Testis (tissue), 2 donors: ENCODE measurements at regions not wholly inside any gene's neighbourhood (a gene's known extent, or its start where the extent isn't known, plus 50 kb on each side); places are given as distances from the start of the nearest gene placed in this dataset.

Experiments
- DNase-seq: peaks from one replicate; pipeline ENCODE4 v3.0.0-alpha.2; 2019
- H3K27ac ChIP-seq, 2 donors: fragments of 200-600 bp; sonication (generic); one replicate each; pipeline ENCODE4 v1.5.1; 2019
- H3K27me3 ChIP-seq: fragments of 200-600 bp; sonication (generic); one replicate; pipeline ENCODE4 v1.5.1; 2019
- H3K36me3 ChIP-seq: fragments of 200-600 bp; sonication (generic); one replicate; pipeline ENCODE4 v1.5.1; 2017; ENCODE audit warnings: low read depth; ENCODE audit errors: missing control alignments
- H3K4me1 ChIP-seq: fragments of 200-600 bp; sonication (generic); one replicate; pipeline ENCODE4 v1.5.1; 2019
- H3K4me3 ChIP-seq, 2 donors: fragments of 200-600 bp; sonication (generic); one replicate each; pipeline ENCODE4 v1.5.1; 2017 to 2019
- H3K9me3 ChIP-seq: fragments of 200-600 bp; sonication (generic); one replicate; pipeline ENCODE4 v1.5.1; 2017
- CTCF ChIP-seq, 3 experiments: fragments of 450-650 bp in 2 of 3; fragments of 200-600 bp in 1 of 3; sonication (generic) in 1 of 3; IDR thresholded peaks; one replicate each; pipeline ENCODE4 v1.5.1; 2016 to 2019; ENCODE audit warnings: antibody characterized with exemption in 3 of 3, mild to moderate bottlenecking in 2 of 3, moderate library complexity in 1 of 3
- POLR2A ChIP-seq: fragments of 450-650 bp; IDR thresholded peaks from one replicate; pipeline ENCODE4 v1.6.1; 2017; ENCODE audit warnings: antibody characterized with exemption, mild to moderate bottlenecking, moderate library complexity
- WGBS, 2 donors: methylation state at CpG; one replicate each; pipeline ENCODE4 v1.1.5; 2018; 5-methylcytosine and 5-hydroxymethylcytosine counted together
- intact Hi-C: fragments of 100-400 bp; cut with DNase I; formaldehyde crosslinking; loops from one replicate; pipeline ENCODE4 v1.15.1; 2023; ENCODE audit warnings: low total_unique reads

DNA sequence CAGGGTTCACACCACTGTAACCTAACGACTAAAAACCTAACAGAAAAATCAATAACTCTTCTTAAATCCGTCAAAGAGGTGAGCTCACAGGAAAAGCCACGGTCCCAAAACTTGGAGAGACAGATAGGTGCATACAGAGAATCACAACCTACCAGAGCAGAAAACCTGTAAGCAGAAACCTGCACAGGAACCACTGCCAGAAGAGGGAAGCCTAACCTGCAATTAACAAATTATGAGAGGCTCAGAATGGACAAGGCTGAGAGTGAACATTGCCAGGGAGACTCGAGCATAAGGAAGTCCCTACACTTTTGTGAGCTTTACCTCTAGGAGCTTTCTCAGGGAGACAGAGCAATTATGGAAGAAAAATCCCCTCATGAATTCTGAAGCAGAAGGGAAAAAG, 156.2 kb upstream of the NETO1 start:
- Histone ChIP-seq H3K4me1 (no peaks in the 10 kb centered on the region), H3K4me3 (no peak overlapping the region), H3K36me3 (no peaks in the 10 kb centered on the region), H3K27me3 (no peaks in the 10 kb centered on the region), H3K9me3 (no peaks in the 10 kb centered on the region), H3K27ac (no peak overlapping the region)
- intact Hi-C loops: no loop called here
- no peak for TF ChIP-seq POLR2A
- TF ChIP-seq CTCF (IDR thresholded peaks at IDR 0.05): no peak
- no peak for DNase-seq
- 70 to 74% methylated on average over 4 of the region's 4 CpGs for WGBS, 2 donors

- TF ChIP-seq CTCF (IDR thresholded peaks at IDR 0.05): no peak
- no peak for TF ChIP-seq POLR2A
- no peaks in the 10 kb centered on the region for H3K36me3 ChIP-seq
- WGBS, 2 donors: 58 to 64% methylated on average over 4 of the region's 4 CpGs
Observed at GRCh38 chr18:73009691-73010090, 141.9 kb upstream of the NETO1 start.

DNA sequence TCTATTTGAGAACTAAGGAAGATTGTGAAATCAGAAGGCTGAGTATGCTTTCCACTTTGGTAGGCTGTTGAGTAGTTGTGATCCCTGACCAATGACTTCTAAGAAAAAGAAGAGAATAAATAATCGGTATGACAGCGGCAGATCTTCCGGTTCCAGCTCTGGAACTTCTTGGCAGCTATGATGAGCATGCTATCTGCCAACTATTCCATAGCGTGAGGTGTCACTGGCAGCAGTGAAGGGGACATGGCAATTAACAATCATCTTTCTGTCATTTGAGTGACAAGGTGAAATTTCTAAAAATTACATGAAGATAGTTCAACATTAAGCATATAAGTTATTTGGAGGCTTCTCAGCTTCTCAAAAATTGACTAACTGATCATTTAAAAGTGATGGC, 140.1 kb upstream of the NETO1 start:
- H3K36me3 ChIP-seq: no peaks in the 10 kb centered on the region
- no peaks in the 10 kb centered on the region for H3K4me1 ChIP-seq
- no peak overlapping the region for H3K27ac ChIP-seq
- no peak overlapping the region for H3K4me3 ChIP-seq
- H3K9me3 ChIP-seq: no peaks in the 10 kb centered on the region
- 93 to 95% methylated on average over 4 of the region's 4 CpGs for WGBS, 2 donors
- H3K27me3 ChIP-seq: no peaks in the 10 kb centered on the region
- no peak for DNase-seq
- intact Hi-C loops: no loop called here
- TF ChIP-seq CTCF (IDR thresholded peaks at IDR 0.05) (no peak), POLR2A (no peak)

More at GRCh38 chr18:73009691-73010090, 141.9 kb upstream of the NETO1 start:
- H3K27ac ChIP-seq: no peak overlapping the region
- no peaks in the 10 kb centered on the region for H3K4me1 ChIP-seq
- H3K9me3 ChIP-seq: no peaks in the 10 kb centered on the region
- no peak overlapping the region for H3K4me3 ChIP-seq
- intact Hi-C loops: no loop called here
- H3K27me3 ChIP-seq: no peaks in the 10 kb centered on the region
- no peak for DNase-seq

DNA sequence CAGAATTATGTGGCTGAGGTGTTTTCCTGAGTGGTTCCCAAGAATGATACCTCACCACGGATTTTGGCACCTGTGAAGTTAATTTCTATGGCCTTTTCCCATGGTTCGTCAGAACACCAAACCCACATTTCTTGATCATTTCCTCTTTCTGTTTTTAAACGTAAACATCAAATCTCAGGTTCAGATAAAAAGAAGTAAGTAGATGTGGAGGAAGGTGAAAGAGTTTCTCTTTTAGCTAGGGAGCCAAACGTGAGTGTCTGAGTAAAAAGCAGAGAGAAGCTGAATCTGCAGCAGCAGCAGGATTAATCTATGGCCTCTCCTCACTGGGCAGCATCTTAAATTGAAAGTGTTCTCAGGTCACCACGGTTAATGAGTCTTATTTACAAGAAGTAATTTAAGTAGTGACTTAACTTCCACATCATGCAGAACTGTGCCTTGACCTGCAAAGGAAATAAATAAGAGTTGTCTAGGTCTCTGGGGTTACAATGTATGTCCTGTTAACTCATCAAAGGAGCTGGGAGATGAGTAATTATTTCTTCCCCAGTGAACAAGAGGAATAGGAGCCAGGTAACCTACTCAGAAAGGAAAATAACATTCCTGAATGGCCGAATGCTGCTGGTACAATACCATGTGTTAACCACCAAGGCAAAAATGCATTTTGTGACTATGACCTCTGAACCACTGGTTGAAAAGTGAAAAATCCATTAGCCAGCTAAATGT, 139.6 kb upstream of the NETO1 start:
- H3K9me3 ChIP-seq: no peaks in the 10 kb centered on the region
- 59 to 60% methylated on average over 6 of the region's 6 CpGs for WGBS, 2 donors
- H3K4me3 ChIP-seq: no peak overlapping the region
- no peaks in the 10 kb centered on the region for H3K4me1 ChIP-seq
- no peaks in the 10 kb centered on the region for H3K36me3 ChIP-seq
- no peaks in the 10 kb centered on the region for H3K27me3 ChIP-seq
- TF ChIP-seq POLR2A (no peak), CTCF (IDR thresholded peaks at IDR 0.05) (no peak)
- intact Hi-C loops: no loop called here
- DNase-seq: no peak
- H3K27ac ChIP-seq: no peak overlapping the region

DNA sequence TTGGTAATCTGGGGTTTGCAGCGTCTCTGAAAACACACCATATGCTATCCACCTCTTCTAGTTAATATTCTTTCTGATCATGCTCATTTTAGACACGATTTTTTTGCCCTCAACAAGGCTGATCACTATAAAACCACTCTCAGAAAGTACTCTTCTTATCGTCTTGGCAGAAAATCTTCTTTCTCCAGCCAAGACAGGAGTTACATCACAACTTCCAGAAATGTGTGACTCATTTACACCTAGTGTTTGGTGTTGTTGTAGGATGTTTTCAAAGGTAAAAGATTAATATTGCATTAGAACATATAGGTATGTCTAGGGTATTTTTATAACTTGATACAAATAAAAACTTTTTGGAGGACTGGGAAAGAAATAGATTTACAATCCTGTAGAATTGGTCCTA, 138.5 kb upstream of the NETO1 start:
- Histone ChIP-seq H3K4me3 (no peak overlapping the region), H3K36me3 (no peaks in the 10 kb centered on the region), H3K27ac (no peak overlapping the region), H3K4me1 (no peaks in the 10 kb centered on the region), H3K9me3 (no peaks in the 10 kb centered on the region), H3K27me3 (no peaks in the 10 kb centered on the region)
- WGBS, 2 donors: 60 to 78% methylated on average over 3 of the region's 3 CpGs
- DNase-seq: no peak
- intact Hi-C loops: no loop called here
- no peak for TF ChIP-seq CTCF (IDR thresholded peaks at IDR 0.05)
- TF ChIP-seq POLR2A: no peak
